Adrenal gland (tissue), 9 donors: ENCODE measurements at regions not wholly inside any gene's neighbourhood (a gene's known extent, or its start where the extent isn't known, plus 50 kb on each side); places are given as distances from the start of the nearest gene placed in this dataset.

ENCODE experiments used
- DNase-seq, 7 donors: peaks; one replicate each; pipeline ENCODE4 v3.0.0-alpha.2; 2019 to 2020
- H3K27ac ChIP-seq, 5 donors: fragments of 200-600 bp; sonication (generic) in 4 of 5; 1 replicate in 3 of 5; 2 replicates in 2 of 5; pipeline versions ENCODE4 v1.5.1 to v1.8.0; 2016 to 2020; ENCODE audit warnings: mild to moderate bottlenecking in 1 of 5
- H3K27me3 ChIP-seq: fragments of 200-600 bp; 2 replicates; pipeline ENCODE4 v1.8.0; 2021
- H3K36me3 ChIP-seq, 2 donors: fragments of 200-600 bp; replicated peaks in 1 of 2; 1 replicate in 1 of 2; 2 replicates in 1 of 2; pipeline versions ENCODE4 v1.5.1 to v1.8.0; 2018 to 2022
- H3K4me1 ChIP-seq, 2 donors: fragments of 200-600 bp; replicated peaks in 1 of 2; 1 replicate in 1 of 2; 2 replicates in 1 of 2; pipeline versions ENCODE4 v1.5.1 to v1.8.0; 2018 to 2021
- H3K4me3 ChIP-seq, 4 donors: fragments of 200-600 bp; sonication (generic) in 3 of 4; one replicate each; pipeline ENCODE4 v1.5.1; 2016 to 2018
- H3K9me3 ChIP-seq, 3 donors: fragments of 200-600 bp; sonication (generic) in 1 of 3; replicated peaks in 1 of 3; 1 replicate in 2 of 3; 2 replicates in 1 of 3; pipeline versions ENCODE4 v1.5.1 to v1.8.0; 2016 to 2021
- CTCF ChIP-seq, 6 experiments: fragments of 450-650 bp in 4 of 6; fragments of 200-600 bp in 2 of 6; sonication (generic) in 1 of 6; IDR thresholded peaks; 1 replicate in 5 of 6; 2 replicates in 1 of 6; pipeline versions ENCODE4 v1.5.1 to v1.8.0; 2016 to 2021; ENCODE audit warnings: antibody characterized with exemption in 6 of 6, mild to moderate bottlenecking in 2 of 6, moderate library complexity in 1 of 6
- POLR2A ChIP-seq, 2 donors: fragments of 450-650 bp; IDR thresholded peaks; one replicate each; pipeline ENCODE4 v1.6.1; 2017; ENCODE audit warnings: antibody characterized with exemption in 2 of 2, mild to moderate bottlenecking in 2 of 2, moderate library complexity in 1 of 2
- WGBS, 4 donors: extraction: QIAGEN DNeasy Blood & Tissue Kit in 2 of 4; methylation state at CpG; one replicate each; pipeline versions ENCODE4 v1.1.5 to v1.1.7; 2013 to 2017; 5-methylcytosine and 5-hydroxymethylcytosine counted together
- intact Hi-C, 2 donors: fragments of 100-400 bp; cut with DNase I; formaldehyde crosslinking; loops; one replicate each; pipeline versions ENCODE4 v1.14.1 to v1.15.0; 2022 to 2023
- donor health status: healthy with polysubstance abuse.
- donor health status: Bipolar disorder and iron deficiency.
- donor health status: DM: yes; HTN: yes; CAD: no.
- donor health status: DM: no; HTN: no; CAD: no.
- donor health status: DM: no; HTN: no; CAD: no.

DNA sequence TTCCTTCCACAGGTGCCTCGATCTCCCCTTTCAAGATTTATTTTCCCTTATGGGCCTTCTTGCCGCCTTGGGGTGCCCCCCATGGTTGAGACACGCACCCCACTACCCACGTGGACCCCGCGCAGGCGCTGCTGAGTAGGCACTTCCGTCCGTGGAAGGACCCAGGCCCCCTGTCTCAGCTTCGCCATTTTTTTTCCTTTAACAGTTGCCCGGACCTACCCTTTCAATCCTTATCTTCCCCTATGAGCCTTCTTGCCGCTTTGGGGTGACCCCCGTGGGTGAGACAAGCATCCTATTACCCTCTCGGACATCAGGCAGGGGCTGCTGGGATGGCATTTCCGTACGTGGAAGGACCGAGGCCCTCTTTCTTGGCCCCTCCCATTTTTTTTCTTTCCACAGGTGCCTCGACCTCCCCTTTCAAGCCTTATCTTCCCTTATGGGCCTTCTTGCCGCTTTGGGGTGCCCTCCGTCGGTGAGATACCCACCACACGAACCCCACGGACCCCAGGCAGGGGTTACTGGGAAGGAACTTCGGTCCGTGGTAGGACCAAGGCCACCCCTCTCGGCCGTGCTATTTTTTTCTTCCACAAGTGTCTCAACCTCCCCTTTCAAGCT is 268.2 kb downstream of the ALG10 start:
- Histone ChIP-seq H3K27ac (no peak overlapping the region), H3K4me1 (no peaks in the 10 kb centered on the region), H3K27me3 (no peaks in the 10 kb centered on the region), H3K36me3 (no peaks in the 10 kb centered on the region), H3K9me3 (peaks cover 0 to 2% (median 0%) of the 10 kb centered on the region in 3 donors), H3K4me3 (no peak overlapping the region)
- TF ChIP-seq POLR2A (IDR thresholded peaks at IDR 0.05) (no peak), CTCF (IDR thresholded peaks at IDR 0.05) (no peak)
- intact Hi-C loops: no loop called here
- 59 to 64% (median 60%) methylated on average over 27 of the region's 27 CpGs for WGBS, 4 donors
- DNase-seq: peak in 2 of 7 donors; percentile 4 to 17

DNA sequence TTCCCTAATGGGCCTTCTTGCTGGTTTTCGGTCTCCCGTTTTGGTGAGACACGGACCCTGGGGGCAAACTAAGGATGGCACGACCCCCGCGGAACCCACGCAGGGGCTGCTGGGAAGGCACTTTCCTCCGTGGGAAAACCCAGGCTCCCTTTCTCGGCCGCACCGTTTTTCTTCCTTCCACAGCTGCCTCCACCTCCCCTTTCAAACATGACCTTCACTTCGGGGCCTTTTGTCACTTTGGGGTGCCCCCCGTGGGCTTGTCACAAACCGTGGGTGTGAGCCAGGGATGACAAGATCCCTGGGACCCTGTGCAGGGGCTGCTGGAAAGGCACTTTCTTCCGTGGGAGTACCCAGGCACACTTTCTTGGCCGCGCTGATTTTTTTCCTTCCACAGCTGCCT is 268.7 kb downstream of the ALG10 start:
- Histone ChIP-seq H3K4me1 (no peaks in the 10 kb centered on the region), H3K27me3 (no peaks in the 10 kb centered on the region), H3K4me3 (no peak overlapping the region), H3K27ac (no peak overlapping the region), H3K9me3 (no peaks in the 10 kb centered on the region), H3K36me3 (no peaks in the 10 kb centered on the region)
- peak in 1 of 7 donors; percentile 35 for DNase-seq
- intact Hi-C loops: no loop called here
- TF ChIP-seq CTCF (IDR thresholded peaks at IDR 0.05) (no peak), POLR2A (IDR thresholded peaks at IDR 0.05) (no peak)
- WGBS, 4 donors: 72 to 77% (median 75%) methylated on average over 17 of the region's 17 CpGs

GRCh38 chr12:34291426-34291901 is 269.2 kb downstream of the ALG10 start:
- H3K27ac ChIP-seq: no peak overlapping the region
- DNase-seq: peak in 2 of 7 donors; percentile 10 to 41
- H3K9me3 ChIP-seq: no peaks in the 10 kb centered on the region
- no peak for TF ChIP-seq POLR2A (IDR thresholded peaks at IDR 0.05)
- no peak for TF ChIP-seq CTCF (IDR thresholded peaks at IDR 0.05)
- H3K4me1 ChIP-seq: no peaks in the 10 kb centered on the region
- no peak overlapping the region for H3K4me3 ChIP-seq
- 72 to 83% (median 76%) methylated on average over 19 of the region's 19 CpGs for WGBS, 4 donors
- H3K27me3 ChIP-seq: no peaks in the 10 kb centered on the region
- intact Hi-C loops: no loop called here
- no peaks in the 10 kb centered on the region for H3K36me3 ChIP-seq

DNA sequence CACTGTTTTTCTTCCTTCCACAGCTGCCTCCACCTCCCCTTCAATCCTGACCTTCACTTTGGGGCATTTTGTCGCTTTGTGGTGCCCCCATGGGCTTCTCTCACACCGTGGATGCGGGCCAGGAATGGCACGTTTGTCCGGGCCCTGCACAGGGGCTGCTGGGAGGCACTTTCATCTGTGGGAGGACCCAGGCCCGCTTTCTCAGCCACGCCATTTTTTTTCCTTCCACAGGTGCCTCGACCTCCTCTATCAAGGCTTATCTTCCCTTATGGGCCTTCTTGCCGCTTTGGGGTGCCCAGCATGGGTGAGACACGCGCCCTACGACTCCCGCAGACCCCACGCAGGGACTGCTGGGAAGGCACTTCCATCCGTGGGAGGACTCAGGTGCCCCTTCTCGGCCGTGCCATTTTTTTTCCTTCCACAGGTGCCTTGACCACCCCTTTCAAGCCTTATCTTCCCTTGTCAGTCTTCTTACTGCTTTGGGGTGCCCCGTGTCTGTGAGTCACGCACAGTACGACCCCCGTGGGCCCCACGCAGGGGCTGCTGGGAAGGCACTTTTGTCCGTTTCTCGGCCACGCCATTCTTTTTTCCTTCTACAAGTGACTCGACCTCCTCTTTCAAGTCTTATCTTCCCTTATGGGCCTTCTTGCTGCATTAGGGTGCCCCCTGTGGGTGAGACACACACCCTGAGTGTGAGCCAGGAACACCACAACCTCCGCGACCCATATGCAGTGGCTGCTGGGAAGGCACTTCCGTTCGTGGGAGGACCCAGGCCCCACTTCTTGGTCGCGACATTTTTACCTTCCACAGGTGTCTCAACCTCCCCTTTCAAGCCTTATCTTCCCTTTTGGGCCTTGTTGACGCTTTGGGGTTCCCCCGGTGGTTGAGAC is 270.7 kb downstream of the ALG10 start:
- intact Hi-C loops: no loop called here
- WGBS, 4 donors: 70 to 76% (median 71%) methylated on average over 34 of the region's 34 CpGs
- no peak overlapping the region for H3K4me3 ChIP-seq
- H3K9me3 ChIP-seq: no peaks in the 10 kb centered on the region
- no peaks in the 10 kb centered on the region for H3K27me3 ChIP-seq
- DNase-seq: peak in 3 of 7 donors; percentile 4 to 13 (median 8)
- no peaks in the 10 kb centered on the region for H3K36me3 ChIP-seq
- no peak overlapping the region for H3K27ac ChIP-seq
- H3K4me1 ChIP-seq: no peaks in the 10 kb centered on the region
- TF ChIP-seq POLR2A (IDR thresholded peaks at IDR 0.05) (no peak), CTCF (IDR thresholded peaks at IDR 0.05) (no peak)
